PC-9 (cell line): ENCODE measurements at regions not wholly inside any gene's neighbourhood (a gene's known extent, or its start where the extent isn't known, plus 50 kb on each side); places are given as distances from the start of the nearest gene placed in this dataset.

Experiments
- BruUV-seq: library from RNA; stranded (reverse); fragments of 400-500 nt; replicated peaks from 2 replicates; lab custom pipeline; 2021; lab: Mats Ljungman, UMichigan
- CTCF ChIA-PET: fragments of 300-600 bp; sonication (Branson Sonifier 250); formaldehyde crosslinking; loops from one replicate; lab custom pipeline; 2022; ENCODE audit warnings: antibody characterized with exemption; lab: Charles Lee
- POLR2A ChIA-PET: fragments of 300-600 bp; sonication (Branson Sonifier 250); formaldehyde crosslinking; loops from one replicate; lab custom pipeline; 2022; ENCODE audit warnings: antibody characterized with exemption; ENCODE audit not compliant: unreplicated experiment; lab: Charles Lee
- DNase-seq, 2 experiments: peaks; one replicate each; pipeline versions ENCODE4 v3.0.0 to v3.0.0-alpha.2; 2015 to 2022; ENCODE audit warnings: mixed read lengths in 1 of 2
- H2AFZ ChIP-seq: fragments of 200-600 bp; sonication (generic); 2 replicates; pipeline ENCODE4 v1.8.1; 2017; ENCODE audit warnings: antibody characterized with exemption
- H3F3A ChIP-seq: fragments of 200-600 bp; sonication (generic); 2 replicates; pipeline ENCODE4 v1.8.1; 2017; ENCODE audit warnings: antibody characterized with exemption, mild to moderate bottlenecking, low read depth; ENCODE audit not compliant: insufficient read depth
- H3K27ac ChIP-seq: fragments of 200-600 bp; sonication (generic); 2 replicates; pipeline ENCODE4 v1.6.1; 2016; ENCODE audit warnings: mixed run types
- H3K27me3 ChIP-seq: fragments of 200-600 bp; sonication (generic); 2 replicates; pipeline ENCODE4 v1.6.1; 2016; ENCODE audit warnings: low read depth, mixed run types; ENCODE audit not compliant: insufficient read depth
- H3K36me3 ChIP-seq: fragments of 200-600 bp; sonication (generic); 2 replicates; pipeline ENCODE4 v1.6.1; 2016; ENCODE audit warnings: low read depth, mixed run types
- H3K4me1 ChIP-seq: fragments of 200-600 bp; sonication (generic); replicated peaks from 2 replicates; pipeline ENCODE4 v1.6.1; 2016; ENCODE audit warnings: mixed run types; ENCODE audit not compliant: insufficient read depth
- H3K4me2 ChIP-seq: fragments of 200-600 bp; sonication (generic); 2 replicates; pipeline ENCODE4 v1.6.1; 2017; ENCODE audit warnings: mixed run types
- H3K4me3 ChIP-seq: fragments of 200-600 bp; sonication (generic); 2 replicates; pipeline ENCODE4 v1.6.1; 2016; ENCODE audit warnings: mixed run types
- H3K79me2 ChIP-seq: fragments of 200-600 bp; sonication (generic); 2 replicates; pipeline ENCODE4 v1.6.1; 2017; ENCODE audit warnings: low read depth, mixed run types
- H3K9me2 ChIP-seq: fragments of 200-600 bp; sonication (generic); 2 replicates; pipeline ENCODE4 v1.8.1; 2017; ENCODE audit warnings: mild to moderate bottlenecking; ENCODE audit not compliant: insufficient read depth
- H3K9me3 ChIP-seq: fragments of 200-600 bp; sonication (generic); 2 replicates; pipeline ENCODE4 v1.8.1; 2016; ENCODE audit warnings: low read depth; ENCODE audit not compliant: insufficient read depth
- H4K20me1 ChIP-seq: fragments of 200-600 bp; sonication (generic); 2 replicates; pipeline ENCODE4 v1.8.1; 2017; ENCODE audit not compliant: insufficient read depth
- CTCF ChIP-seq: fragments of 200-600 bp; sonication (generic); conservative IDR thresholded peaks from 2 replicates; pipeline ENCODE4 v1.6.1; 2017; ENCODE audit warnings: mixed run types, antibody characterized with exemption, mild to moderate bottlenecking, moderate library complexity
- EZH2 ChIP-seq: fragments of 200-600 bp; sonication (generic); IDR thresholded peaks from 2 replicates; pipeline ENCODE4 v1.8.0; 2017; ENCODE audit warnings: antibody characterized with exemption, low read depth
- intact Hi-C: fragments of 100-400 bp; cut with micrococcal nuclease; formaldehyde crosslinking; loops from one replicate; pipeline ENCODE4 v1.10.0; 2022; ENCODE audit not compliant: unreplicated experiment

- H2AFZ ChIP-seq = no peak overlapping the region
- no peaks in the 10 kb centered on the region for H3K79me2 ChIP-seq
- no peaks in the 10 kb centered on the region for H3K9me3 ChIP-seq
- ChIA-PET POLR2A (no interaction called here), CTCF (no interaction called here)
- H3K4me2 ChIP-seq = no peak overlapping the region
- H4K20me1 ChIP-seq = no peaks in the 10 kb centered on the region
- DNase-seq = no peak
- no peak overlapping the region for H3K4me3 ChIP-seq
- no peak for TF ChIP-seq EZH2
- TF ChIP-seq CTCF = no peak
- H3F3A ChIP-seq = no peaks in the 10 kb centered on the region
- H3K36me3 ChIP-seq = no peaks in the 10 kb centered on the region
- no peaks in the 10 kb centered on the region for H3K4me1 ChIP-seq
- no peaks in the 10 kb centered on the region for H3K9me2 ChIP-seq
- BruUV-seq = no TSS peak
- intact Hi-C loops = no loop called here
- no peaks in the 10 kb centered on the region for H3K27me3 ChIP-seq
- no peak overlapping the region for H3K27ac ChIP-seq
Measured at GRCh38 chr3:22364851-22365250, 613.8 kb upstream of the ZNF385D start.

GRCh38 chr3:22366781-22367180 lies 615.8 kb upstream of the ZNF385D start:
- intact Hi-C loops = no loop called here
- Histone ChIP-seq H3K79me2 (no peaks in the 10 kb centered on the region), H3K9me2 (no peaks in the 10 kb centered on the region), H3K9me3 (no peaks in the 10 kb centered on the region), H3F3A (no peaks in the 10 kb centered on the region), H3K27me3 (no peaks in the 10 kb centered on the region), H3K4me2 (no peak overlapping the region), H3K27ac (no peak overlapping the region), H2AFZ (no peak overlapping the region), H3K4me1 (no peaks in the 10 kb centered on the region), H3K36me3 (no peaks in the 10 kb centered on the region), H4K20me1 (no peaks in the 10 kb centered on the region), H3K4me3 (no peak overlapping the region)
- TF ChIP-seq EZH2 (no peak), CTCF (no peak)
- ChIA-PET CTCF (no interaction called here), POLR2A (no interaction called here)
- no peak for DNase-seq
- BruUV-seq = no TSS peak

GRCh38 chr3:22371036-22371435 lies 620.0 kb upstream of the ZNF385D start:
- ChIA-PET POLR2A (no interaction called here), CTCF (no interaction called here)
- DNase-seq = no peak
- H3F3A ChIP-seq = no peaks in the 10 kb centered on the region
- no peaks in the 10 kb centered on the region for H4K20me1 ChIP-seq
- no TSS peak for BruUV-seq
- H3K4me3 ChIP-seq = no peak overlapping the region
- no peaks in the 10 kb centered on the region for H3K27me3 ChIP-seq
- no peaks in the 10 kb centered on the region for H3K36me3 ChIP-seq
- TF ChIP-seq EZH2 (no peak), CTCF (no peak)
- intact Hi-C loops = no loop called here
- no peaks in the 10 kb centered on the region for H3K4me1 ChIP-seq
- no peaks in the 10 kb centered on the region for H3K9me3 ChIP-seq
- H3K9me2 ChIP-seq = no peaks in the 10 kb centered on the region
- H3K4me2 ChIP-seq = no peak overlapping the region
- H3K27ac ChIP-seq = no peak overlapping the region
- no peaks in the 10 kb centered on the region for H3K79me2 ChIP-seq
- no peak overlapping the region for H2AFZ ChIP-seq
